Mesendoderm (in vitro differentiated cells): ENCODE measurements at regions not wholly inside any gene's neighbourhood (a gene's known extent, or its start where the extent isn't known, plus 50 kb on each side); places are given as distances from the start of the nearest gene placed in this dataset.
"Not testable (repeated sequence)": the region's sequence is repeated elsewhere in the genome, so short reads cannot be mapped to it uniquely, and the experiment has no call there.

Source experiments
- DNase-seq: peaks from one replicate; pipeline ENCODE4 v3.0.0; 2013
- H2AK5ac ChIP-seq: 2 replicates; pipeline ENCODE4 v1.6.1; 2013; ENCODE audit warnings: low read length, inconsistent platforms
- H2BK120ac ChIP-seq: 2 replicates; pipeline ENCODE4 v1.6.1; 2013; ENCODE audit warnings: low read depth, mild to moderate bottlenecking, low read length, moderate library complexity, mixed read lengths
- H2BK15ac ChIP-seq: replicated peaks from 2 replicates; pipeline ENCODE4 v1.6.1; 2013; ENCODE audit warnings: low read depth, mild to moderate bottlenecking, moderate library complexity
- H2BK5ac ChIP-seq: 2 replicates; pipeline ENCODE4 v1.6.1; 2013; ENCODE audit warnings: low read length, inconsistent platforms
- H3K18ac ChIP-seq: 2 replicates; pipeline ENCODE4 v1.6.1; 2013; ENCODE audit warnings: mild to moderate bottlenecking, low read length, mixed read lengths
- H3K23ac ChIP-seq: one replicate; pipeline ENCODE4 v1.6.1; 2013; ENCODE audit warnings: low read length
- H3K27ac ChIP-seq: 2 replicates; pipeline ENCODE4 v1.5.1; 2013; ENCODE audit warnings: low read depth, mild to moderate bottlenecking, inconsistent platforms, low read length, moderate library complexity
- H3K27me3 ChIP-seq: 2 replicates; pipeline ENCODE4 v1.6.1; 2013; ENCODE audit warnings: low read length, control low read depth, mild to moderate bottlenecking, inconsistent platforms; ENCODE audit not compliant: insufficient read depth, poor library complexity
- H3K36me3 ChIP-seq: 2 replicates; pipeline ENCODE4 v1.6.1; 2013; ENCODE audit warnings: low read length, inconsistent platforms; ENCODE audit not compliant: control insufficient read depth, insufficient read depth
- H3K4ac ChIP-seq: one replicate; pipeline ENCODE4 v1.6.1; 2013; ENCODE audit warnings: low read depth, mild to moderate bottlenecking, low read length, moderate library complexity
- H3K4me1 ChIP-seq: 2 replicates; pipeline ENCODE4 v1.6.1; 2013; ENCODE audit warnings: low read depth, low read length, inconsistent platforms; ENCODE audit not compliant: control insufficient read depth
- H3K4me2 ChIP-seq: 2 replicates; pipeline ENCODE4 v1.6.1; 2013; ENCODE audit warnings: low read length
- H3K4me3 ChIP-seq: 2 replicates; pipeline ENCODE4 v1.5.1; 2013; ENCODE audit warnings: mild to moderate bottlenecking, low read length
- H3K56ac ChIP-seq: one replicate; pipeline ENCODE4 v1.6.1; 2013; ENCODE audit warnings: low read length
- H3K79me1 ChIP-seq: 2 replicates; pipeline ENCODE4 v1.6.1; 2013; ENCODE audit warnings: low read length, inconsistent platforms
- H3K79me2 ChIP-seq: 2 replicates; pipeline ENCODE4 v1.6.1; 2013; ENCODE audit warnings: mild to moderate bottlenecking, low read length; ENCODE audit not compliant: control insufficient read depth, insufficient read depth
- H3K9ac ChIP-seq: 2 replicates; pipeline ENCODE4 v1.6.1; 2013; ENCODE audit warnings: low read length, inconsistent platforms
- H4K5ac ChIP-seq: one replicate; pipeline ENCODE4 v1.6.1; 2013; ENCODE audit warnings: low read length
- H4K8ac ChIP-seq: one replicate; pipeline ENCODE4 v1.6.1; 2013; ENCODE audit warnings: low read depth, mild to moderate bottlenecking, control low read depth, low read length, moderate library complexity
- WGBS: extraction: QIAGEN DNeasy Blood & Tissue Kit; methylation state at CpG from one replicate; pipeline ENCODE4 v1.1.7; 2013; ENCODE audit warnings: low lambda C conversion rate, missing lambda C conversion rate; ENCODE audit not compliant: insufficient coverage; ENCODE audit errors: extremely low coverage; 5-methylcytosine and 5-hydroxymethylcytosine counted together

- not testable (repeated sequence) for H3K9ac ChIP-seq, H4K5ac ChIP-seq, H3K27ac ChIP-seq, H2BK15ac ChIP-seq, H3K4ac ChIP-seq, H3K23ac ChIP-seq, H2BK120ac ChIP-seq, H2BK5ac ChIP-seq, H3K18ac ChIP-seq, H3K79me1 ChIP-seq, H3K36me3 ChIP-seq, H3K4me3 ChIP-seq, H3K4me1 ChIP-seq, H4K8ac ChIP-seq, DNase-seq, H3K27me3 ChIP-seq, H3K4me2 ChIP-seq, H3K56ac ChIP-seq, H3K79me2 ChIP-seq, H2AK5ac ChIP-seq
- no CpG with 5 or more reads among the region's 3 CpGs for WGBS
Observed at GRCh38 chr16:21387757-21388156, 109.7 kb upstream of the CRYM start.

GRCh38 chr16:21386201-21386915 lies 108.3 kb upstream of the CRYM start:
- H3K18ac ChIP-seq, H3K23ac ChIP-seq, H3K56ac ChIP-seq, H3K79me2 ChIP-seq, H3K27ac ChIP-seq, H3K4me3 ChIP-seq, DNase-seq, H3K9ac ChIP-seq, H3K36me3 ChIP-seq, H3K4ac ChIP-seq, H3K27me3 ChIP-seq, H2BK5ac ChIP-seq, H3K4me1 ChIP-seq, H2BK15ac ChIP-seq, H2BK120ac ChIP-seq, H4K5ac ChIP-seq, H4K8ac ChIP-seq, H2AK5ac ChIP-seq, H3K79me1 ChIP-seq, H3K4me2 ChIP-seq: not testable (repeated sequence)
- no CpG with 5 or more reads among the region's 5 CpGs for WGBS

GRCh38 chr16:21383682-21384081 lies 105.6 kb upstream of the CRYM start:
- not testable (repeated sequence) for H3K9ac ChIP-seq, H2BK15ac ChIP-seq, H4K5ac ChIP-seq, H3K79me2 ChIP-seq, H3K36me3 ChIP-seq, H3K56ac ChIP-seq, H3K4me3 ChIP-seq, H3K79me1 ChIP-seq, H3K18ac ChIP-seq, H3K23ac ChIP-seq, H2AK5ac ChIP-seq, H4K8ac ChIP-seq, H3K4me2 ChIP-seq, H3K4me1 ChIP-seq, H2BK120ac ChIP-seq, H3K27ac ChIP-seq, H3K27me3 ChIP-seq, H2BK5ac ChIP-seq, DNase-seq, H3K4ac ChIP-seq

GRCh38 chr16:21379645-21380044 lies 101.6 kb upstream of the CRYM start:
- H2BK15ac ChIP-seq, DNase-seq, H3K4ac ChIP-seq, H3K9ac ChIP-seq, H2AK5ac ChIP-seq, H3K79me2 ChIP-seq, H3K18ac ChIP-seq, H2BK5ac ChIP-seq, H3K79me1 ChIP-seq, H3K27ac ChIP-seq, H3K27me3 ChIP-seq, H3K4me2 ChIP-seq, H3K4me1 ChIP-seq, H3K23ac ChIP-seq, H2BK120ac ChIP-seq, H4K8ac ChIP-seq, H3K4me3 ChIP-seq, H4K5ac ChIP-seq, H3K36me3 ChIP-seq, H3K56ac ChIP-seq: not testable (repeated sequence)
- no CpG with 5 or more reads among the region's 5 CpGs for WGBS

- not testable (repeated sequence) for H3K4ac ChIP-seq, DNase-seq, H3K18ac ChIP-seq, H3K27ac ChIP-seq, H2BK5ac ChIP-seq, H3K4me3 ChIP-seq, H2BK15ac ChIP-seq, H3K27me3 ChIP-seq, H3K9ac ChIP-seq, H2BK120ac ChIP-seq, H3K79me1 ChIP-seq, H4K8ac ChIP-seq, H2AK5ac ChIP-seq, H3K23ac ChIP-seq, H3K56ac ChIP-seq, H4K5ac ChIP-seq, H3K36me3 ChIP-seq, H3K4me2 ChIP-seq, H3K4me1 ChIP-seq, H3K79me2 ChIP-seq
- no CpG with 5 or more reads among the region's 22 CpGs for WGBS
Observed at GRCh38 chr16:21376196-21376899, 98.3 kb upstream of the CRYM start.

GRCh38 chr16:21375334-21375733 lies 97.2 kb upstream of the CRYM start:
- H3K4me3 ChIP-seq, H3K27me3 ChIP-seq, H3K79me1 ChIP-seq, H3K4me2 ChIP-seq, H2BK120ac ChIP-seq, H2BK5ac ChIP-seq, H2BK15ac ChIP-seq, H3K4me1 ChIP-seq, H4K8ac ChIP-seq, H4K5ac ChIP-seq, H3K56ac ChIP-seq, H2AK5ac ChIP-seq, DNase-seq, H3K36me3 ChIP-seq, H3K79me2 ChIP-seq, H3K18ac ChIP-seq, H3K27ac ChIP-seq, H3K23ac ChIP-seq, H3K4ac ChIP-seq, H3K9ac ChIP-seq: not testable (repeated sequence)
- WGBS = no CpG with 5 or more reads among the region's 4 CpGs
